HS-27A (cell line): ENCODE measurements at regions not wholly inside any gene's neighbourhood (a gene's known extent, or its start where the extent isn't known, plus 50 kb on each side); places are given as distances from the start of the nearest gene placed in this dataset.
"Not testable (repeated sequence)": the region's sequence is repeated elsewhere in the genome, so short reads cannot be mapped to it uniquely, and the experiment has no call there.

ENCODE experiments used
- DNase-seq: peaks from one replicate; pipeline ENCODE4 v3.0.0-alpha.2; 2012; ENCODE audit warnings: low read depth, missing footprints

DNA sequence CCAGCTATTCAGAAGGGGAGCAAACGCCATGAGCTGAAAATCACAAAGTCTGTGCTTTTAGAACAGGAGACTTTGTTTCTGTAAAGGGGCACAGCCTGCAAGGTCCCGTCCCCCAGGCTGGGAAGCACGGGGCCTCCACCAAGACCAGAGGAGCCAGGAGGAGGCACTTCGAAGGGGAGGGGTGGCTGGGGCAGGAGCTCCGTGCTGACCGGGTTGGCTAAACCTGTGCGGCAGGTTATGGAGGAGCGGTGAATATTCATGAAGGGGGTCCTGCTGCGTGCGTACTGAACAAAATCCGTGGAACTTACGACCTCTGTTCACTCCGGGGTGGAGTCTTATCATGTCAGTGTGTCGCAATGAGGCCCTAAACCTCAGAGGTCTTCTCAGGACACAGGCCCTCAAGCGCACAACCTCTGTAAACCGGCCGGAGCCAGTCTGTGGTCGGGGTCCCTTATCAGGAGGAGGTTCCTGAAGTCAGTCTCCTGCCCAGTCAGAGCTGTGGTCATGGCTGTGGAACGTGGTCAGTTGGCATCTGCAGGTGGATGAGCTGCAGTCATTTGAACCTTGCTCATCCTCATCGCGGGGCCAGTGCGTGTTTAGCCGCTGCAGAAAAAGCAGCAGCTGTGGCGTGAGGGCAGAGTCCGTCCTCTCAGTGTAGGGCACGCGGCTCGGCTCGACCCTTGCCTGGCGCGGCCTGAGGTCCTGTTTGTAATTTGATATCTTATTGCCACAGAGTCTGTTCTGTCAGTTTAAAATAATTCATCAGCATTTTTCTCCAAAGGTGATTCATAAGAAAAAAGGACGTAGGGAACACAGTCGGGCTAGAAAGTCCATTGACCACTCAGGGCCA is 5507.7 kb upstream of the TPTE start:
- DNase-seq = not testable (repeated sequence)

DNA sequence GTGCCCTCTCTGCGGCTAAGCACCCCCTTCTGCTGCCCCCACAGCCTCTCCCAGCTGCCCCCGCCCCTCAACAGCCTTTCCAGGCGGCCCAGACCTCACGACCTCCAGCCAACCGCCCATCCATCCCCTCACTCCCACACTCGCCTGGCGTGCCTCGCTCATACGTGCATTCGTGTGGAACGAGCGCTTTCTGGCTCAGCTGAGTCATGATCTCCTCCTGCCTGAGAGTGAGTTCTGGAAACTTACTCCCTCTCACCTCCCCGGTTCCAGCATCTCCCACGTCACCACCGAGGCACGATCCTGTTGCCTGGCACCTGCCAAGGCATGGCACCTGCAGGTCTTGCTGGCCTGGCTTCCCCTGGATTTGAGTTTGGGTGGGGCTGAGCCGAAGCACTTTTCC is 5506.2 kb upstream of the TPTE start:
- DNase-seq = not testable (repeated sequence)

DNA sequence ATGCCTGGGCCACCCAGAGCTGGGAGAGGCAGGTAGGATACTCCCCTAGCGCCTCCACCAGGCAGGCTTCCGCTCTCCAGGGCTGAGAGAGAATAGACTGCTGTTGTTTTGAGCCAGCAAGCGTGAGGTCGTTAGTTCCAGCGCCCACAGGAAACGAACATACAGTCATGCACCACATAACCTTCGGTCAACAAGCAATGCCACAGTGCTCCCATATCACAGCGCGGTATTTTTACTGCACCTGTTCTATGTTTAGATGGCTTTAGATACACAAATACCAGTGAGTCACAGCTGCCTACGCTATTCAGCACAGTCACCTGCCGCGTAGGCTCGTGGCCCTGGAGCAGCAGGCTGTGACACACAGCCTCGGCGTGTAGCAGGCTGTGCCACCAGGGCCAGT is 5502.3 kb upstream of the TPTE start:
- not testable (repeated sequence) for DNase-seq

DNA sequence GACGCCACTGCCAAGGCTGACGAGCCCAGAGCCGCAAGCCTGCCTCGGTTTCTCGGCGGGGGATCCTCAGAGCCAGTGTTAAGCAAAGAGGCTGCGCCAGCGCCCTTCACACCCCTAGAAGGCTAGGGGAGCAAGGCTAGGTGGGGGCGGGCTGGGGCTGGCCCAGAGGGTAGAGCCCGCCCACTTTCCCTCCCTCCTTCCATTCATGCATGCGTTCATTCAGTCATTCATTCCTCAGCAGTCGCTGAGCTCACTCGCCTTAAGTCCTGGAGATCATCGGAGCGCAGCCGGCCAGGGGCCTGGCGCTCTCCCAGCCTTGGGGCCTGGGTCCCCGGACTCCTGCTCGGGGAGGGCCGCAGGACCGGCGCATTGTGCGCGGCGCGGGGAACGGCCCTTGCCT is 5499.6 kb upstream of the TPTE start:
- not testable (repeated sequence) for DNase-seq

DNA sequence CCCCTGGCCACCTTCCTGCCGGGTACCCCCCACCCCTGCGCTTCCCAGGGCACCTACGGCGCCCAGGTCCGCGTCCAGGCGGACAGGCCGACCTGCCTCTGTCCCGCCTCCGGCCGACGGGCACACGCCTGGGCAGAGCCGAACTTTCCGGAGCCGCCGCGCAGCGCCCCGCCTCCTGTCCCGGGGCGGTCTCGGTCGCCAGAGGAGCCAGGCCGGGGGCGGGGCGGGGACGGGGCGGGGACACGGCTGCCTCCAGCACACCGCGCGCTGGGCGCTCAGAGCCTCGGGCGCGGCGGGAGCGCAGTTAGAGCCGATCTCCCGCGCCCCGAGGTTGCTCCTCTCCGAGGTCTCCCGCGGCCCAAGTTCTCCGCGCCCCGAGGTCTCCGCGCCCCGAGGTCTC is 5499.1 kb upstream of the TPTE start:
- not testable (repeated sequence) for DNase-seq

DNA sequence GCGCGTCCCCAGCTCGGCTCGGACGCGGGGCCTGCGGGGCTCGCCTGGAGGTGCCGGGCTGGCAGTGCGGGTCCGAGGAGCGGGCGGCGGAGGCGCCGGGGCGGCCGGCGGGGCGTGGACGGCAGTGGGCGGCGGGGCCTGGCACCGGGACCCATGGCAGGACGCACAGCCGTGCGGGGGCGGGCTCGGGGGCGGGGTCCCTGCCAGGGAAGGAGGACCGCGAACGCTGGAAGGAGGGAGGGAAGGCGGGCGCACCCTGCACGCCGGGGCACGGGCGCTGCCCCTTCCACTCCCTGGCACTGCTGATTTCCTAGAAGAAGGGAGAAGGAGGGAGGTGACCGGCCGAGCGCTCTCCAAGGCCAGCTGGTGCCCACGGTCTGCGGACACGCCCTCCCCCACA is 5498.6 kb upstream of the TPTE start:
- DNase-seq = not testable (repeated sequence)

DNA sequence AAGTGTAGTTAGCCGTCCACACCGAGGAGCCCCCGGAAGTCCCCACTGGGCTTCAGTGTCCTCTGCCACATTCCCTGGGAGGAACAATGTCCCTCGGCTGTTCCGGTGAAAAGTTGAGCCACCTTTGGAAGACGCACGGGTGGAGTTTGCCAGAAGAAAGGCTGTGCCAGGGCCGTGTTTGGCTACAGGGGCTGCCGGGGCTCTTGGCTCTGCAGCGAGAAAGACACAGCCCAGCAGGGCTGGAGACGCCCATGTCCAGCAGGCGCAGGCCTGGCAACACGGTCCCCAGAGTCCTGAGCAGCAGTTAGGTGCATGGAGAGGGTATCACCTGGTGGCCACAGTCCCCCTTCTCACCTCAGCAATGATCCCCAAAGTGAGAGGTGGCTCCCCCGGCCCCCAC is 5486.2 kb upstream of the TPTE start:
- not testable (repeated sequence) for DNase-seq

DNA sequence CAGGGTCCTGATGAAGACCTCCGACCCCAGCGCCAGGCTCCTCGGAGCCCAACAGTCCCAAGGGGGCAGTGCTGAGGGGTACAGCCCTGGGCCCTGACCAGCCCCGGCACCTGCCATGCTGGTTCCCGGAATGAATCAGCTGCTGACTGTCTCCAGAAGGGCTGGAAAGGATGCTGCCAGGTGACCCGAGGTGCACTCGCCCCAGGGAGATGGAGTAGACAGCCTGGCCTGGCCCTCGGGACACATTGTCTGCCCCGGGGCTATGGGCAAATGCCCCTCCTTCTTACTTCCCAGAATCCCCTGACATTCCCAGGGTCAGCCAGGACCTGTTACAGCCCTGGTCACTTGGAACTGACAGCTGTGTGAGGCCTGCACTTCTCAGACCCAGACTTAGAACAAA is 5485.8 kb upstream of the TPTE start:
- not testable (repeated sequence) for DNase-seq

DNA sequence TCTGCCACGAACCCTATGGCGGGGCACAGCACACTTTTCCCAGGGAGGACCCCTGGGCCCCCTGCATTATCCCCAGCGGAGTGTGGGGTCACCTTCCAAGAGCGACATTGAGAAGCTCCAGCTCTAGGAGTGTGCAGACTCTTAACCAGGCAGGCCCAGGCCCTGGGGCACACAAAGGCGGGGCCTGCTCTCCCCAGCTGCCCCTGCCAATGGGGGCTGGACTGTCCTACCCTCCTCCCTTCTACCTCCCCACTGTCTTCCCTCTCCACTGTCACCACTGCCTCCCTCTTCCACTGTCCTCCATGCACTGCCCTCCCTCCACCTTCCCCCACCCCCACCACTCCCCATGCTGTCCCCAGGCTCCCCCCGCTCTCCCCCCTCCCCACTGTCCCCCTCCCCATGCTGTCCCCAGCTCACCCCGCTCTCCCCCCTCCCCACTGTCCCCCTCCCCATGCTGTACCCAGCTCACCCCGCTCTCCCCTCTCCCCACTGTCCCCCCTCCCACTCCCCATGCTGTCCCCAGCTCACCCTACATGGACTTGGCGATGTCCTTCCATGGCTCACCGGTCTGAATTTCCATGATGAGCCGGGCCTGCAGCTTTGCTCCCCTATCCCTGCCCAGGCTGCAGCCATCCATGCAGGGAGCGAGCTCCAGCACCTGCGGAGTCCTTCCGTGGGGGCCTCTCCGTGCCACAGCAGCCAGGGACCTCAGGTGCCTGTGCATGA is 5483.6 kb upstream of the TPTE start:
- DNase-seq = not testable (repeated sequence)

DNA sequence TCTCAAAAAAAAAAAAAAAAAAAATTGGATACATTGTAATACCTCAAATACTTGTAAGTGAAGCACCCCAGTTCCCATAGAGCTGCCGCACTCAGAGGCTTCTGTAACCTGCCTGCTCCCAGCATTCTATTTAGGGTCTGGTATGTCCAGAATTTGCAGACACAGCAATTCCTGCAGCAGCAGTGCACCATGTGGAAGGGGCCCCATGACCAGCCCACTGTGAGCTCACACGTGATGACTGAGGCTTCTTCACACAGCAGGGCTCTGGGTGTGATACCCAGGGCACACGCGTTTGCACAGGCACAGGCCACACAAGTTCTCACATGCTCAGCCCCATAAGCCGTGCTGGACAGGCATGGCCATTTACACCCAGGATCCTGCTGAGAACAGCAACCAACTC is 5481.5 kb upstream of the TPTE start:
- not testable (repeated sequence) for DNase-seq

DNA sequence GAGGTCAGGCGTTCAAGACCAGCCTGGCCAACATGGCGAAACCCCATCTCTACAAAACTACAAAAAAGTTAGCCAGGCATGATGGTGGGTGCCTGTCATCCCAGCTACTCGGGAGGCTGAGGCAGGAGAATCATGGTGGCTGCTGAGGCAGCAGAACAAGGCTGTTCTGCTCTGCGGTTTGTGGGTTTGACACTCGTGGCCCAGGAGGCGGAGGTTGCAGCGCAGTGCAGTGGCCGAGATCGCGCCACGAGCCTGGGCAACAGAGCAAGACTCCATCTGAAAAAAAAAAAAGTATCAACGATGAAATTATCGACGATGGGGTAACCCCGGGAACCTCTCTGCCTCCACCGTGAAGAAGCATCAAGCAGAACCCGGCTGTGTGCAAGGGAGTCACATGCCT is 5478.8 kb upstream of the TPTE start:
- not testable (repeated sequence) for DNase-seq

DNA sequence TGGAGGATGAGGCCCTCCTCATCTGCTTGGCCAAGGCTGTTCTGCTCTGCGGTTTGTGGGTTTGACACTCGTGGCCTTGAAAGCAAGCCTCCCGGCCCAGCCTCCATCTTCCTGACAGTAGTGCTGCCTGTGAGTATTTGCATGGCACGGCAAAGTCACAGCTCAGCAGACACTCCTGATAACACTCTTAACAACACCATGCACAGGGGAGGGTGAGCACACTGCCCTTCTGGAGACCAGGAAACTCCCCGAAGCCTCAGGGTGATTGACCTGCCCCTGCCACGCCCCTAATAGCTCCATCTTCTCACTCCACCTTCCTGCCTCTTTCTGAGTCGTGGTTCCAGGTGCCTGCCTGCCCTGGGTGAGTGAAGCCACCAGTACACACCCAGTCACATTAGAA is 5476.6 kb upstream of the TPTE start:
- DNase-seq = not testable (repeated sequence)

DNA sequence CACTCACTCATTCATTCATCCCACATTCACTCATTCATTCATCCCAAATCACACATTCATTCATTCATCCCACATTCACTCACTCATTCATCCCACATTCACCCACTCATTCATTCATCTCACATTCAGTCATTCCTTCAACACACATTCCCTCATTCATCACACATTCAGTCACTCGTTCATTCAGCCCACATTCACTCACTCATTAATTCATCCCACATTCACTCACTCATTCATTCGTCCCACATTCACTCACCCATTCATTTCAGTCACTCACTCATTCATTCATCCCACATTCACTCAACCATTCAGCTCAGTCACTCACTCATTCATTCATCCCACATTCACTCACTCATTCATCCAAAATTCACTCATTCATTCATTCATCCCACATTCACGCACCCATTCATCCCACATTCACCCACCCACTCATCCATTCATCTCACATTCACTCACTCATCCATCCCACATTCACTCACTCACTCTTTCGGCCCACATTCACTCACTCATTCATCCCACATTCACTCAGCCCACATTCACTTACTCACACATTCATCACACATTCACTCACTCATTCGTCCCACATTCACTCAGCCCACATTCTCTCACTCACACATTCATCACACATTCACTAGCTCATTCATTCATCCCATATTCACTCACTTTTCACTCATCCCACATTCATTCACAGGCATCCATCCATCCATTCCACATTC is 5469.9 kb upstream of the TPTE start:
- DNase-seq = not testable (repeated sequence)

DNA sequence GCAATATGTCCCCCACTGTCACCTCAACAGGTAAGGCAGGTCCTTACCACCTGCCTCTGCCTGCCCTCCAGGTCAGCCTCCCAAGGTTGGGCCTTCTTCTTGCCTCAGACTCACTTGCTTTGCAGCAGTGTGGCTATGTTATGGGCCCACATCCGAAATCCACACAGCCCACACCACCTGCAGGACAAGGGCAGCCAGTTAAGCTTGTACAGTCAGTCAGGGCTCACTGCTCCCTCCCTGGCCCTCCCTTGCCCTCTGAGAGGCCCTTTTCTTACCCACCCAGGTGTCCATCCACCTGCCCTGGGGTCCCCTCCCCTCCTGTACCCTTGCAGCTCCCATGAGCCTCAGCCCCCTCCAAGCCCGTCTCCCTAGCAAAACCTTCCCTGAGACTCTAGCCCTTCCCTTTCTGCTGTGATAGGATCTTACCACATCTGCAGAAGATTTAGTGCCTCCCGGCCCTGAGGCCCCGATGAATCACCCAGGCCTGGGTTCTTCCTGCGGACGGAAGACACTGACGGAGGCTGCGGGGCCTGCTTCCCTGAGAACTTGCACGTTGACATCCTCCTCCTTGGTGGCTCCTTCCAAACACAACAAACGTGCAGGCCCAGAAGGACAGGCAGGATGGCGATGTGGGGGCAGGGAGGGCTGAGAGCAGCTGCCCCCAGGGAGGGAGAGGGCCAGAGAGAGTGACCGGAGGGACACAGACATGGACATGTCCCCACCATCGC is 5466.2 kb upstream of the TPTE start:
- DNase-seq = not testable (repeated sequence)

DNA sequence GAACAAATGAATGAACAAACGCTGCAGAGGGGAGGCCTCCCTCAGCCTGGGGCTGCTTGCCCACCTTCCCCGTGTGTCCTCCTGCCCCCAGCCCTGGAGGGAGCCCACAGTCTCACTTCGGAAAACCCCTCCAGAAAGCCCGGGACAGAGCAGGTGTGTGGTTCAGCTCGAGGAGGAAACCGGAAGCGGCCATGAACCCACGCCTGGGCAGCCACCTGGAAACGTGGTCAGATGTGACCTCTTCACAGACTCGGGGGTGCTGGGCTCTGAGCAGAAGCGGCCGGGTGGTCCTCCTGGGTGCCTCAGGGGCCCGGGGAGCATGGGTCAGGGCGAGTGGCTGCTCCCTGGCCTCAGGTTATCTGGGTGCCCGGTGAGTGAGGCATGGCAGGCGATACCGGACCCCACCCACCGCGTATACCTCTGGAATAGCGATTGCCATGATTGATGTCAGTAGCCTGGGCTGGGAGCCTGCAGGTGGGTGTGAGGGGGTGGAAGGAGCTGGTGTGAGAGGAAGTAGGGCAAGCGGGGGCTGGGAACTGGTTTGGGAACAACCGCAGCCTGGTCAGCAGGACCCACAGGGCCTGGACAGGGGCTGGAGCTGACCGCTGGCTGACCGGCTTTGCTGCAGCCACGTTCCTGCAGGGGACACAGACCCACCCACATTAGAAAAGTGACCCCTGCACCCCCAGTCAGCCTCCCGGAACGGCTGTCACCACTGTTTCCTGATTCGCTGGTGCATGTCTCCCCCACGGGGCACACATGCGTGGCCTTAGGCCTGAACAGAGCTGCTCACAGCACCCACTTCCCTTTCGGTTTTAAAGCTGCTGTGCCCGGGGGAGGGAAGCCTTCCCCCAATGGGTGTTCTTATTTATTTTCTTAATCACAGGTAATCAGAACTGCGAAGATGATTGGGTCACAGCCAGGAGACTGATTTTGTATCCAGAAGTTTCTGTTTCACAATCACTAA is 5465.1 kb upstream of the TPTE start:
- not testable (repeated sequence) for DNase-seq

DNA sequence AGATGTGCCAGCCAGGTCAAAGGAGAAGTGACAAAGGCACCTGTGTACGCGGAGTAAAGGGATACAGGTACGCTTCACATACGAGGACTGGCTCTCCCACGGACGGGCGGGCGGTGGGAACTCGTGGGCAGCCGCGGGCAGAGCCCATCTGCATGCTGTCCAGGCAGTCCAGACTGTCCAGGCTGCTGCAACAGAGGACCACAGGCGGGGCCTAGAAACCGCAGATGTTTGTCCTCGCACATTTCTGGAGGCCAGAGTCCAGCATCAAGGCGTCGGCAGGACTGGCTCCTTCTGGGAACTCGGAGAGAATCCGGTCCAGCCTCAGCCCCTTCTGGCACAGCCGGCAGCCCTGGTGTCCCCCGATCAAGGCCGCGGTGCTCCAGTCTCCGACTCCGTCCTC is 5464.3 kb upstream of the TPTE start:
- not testable (repeated sequence) for DNase-seq

DNA sequence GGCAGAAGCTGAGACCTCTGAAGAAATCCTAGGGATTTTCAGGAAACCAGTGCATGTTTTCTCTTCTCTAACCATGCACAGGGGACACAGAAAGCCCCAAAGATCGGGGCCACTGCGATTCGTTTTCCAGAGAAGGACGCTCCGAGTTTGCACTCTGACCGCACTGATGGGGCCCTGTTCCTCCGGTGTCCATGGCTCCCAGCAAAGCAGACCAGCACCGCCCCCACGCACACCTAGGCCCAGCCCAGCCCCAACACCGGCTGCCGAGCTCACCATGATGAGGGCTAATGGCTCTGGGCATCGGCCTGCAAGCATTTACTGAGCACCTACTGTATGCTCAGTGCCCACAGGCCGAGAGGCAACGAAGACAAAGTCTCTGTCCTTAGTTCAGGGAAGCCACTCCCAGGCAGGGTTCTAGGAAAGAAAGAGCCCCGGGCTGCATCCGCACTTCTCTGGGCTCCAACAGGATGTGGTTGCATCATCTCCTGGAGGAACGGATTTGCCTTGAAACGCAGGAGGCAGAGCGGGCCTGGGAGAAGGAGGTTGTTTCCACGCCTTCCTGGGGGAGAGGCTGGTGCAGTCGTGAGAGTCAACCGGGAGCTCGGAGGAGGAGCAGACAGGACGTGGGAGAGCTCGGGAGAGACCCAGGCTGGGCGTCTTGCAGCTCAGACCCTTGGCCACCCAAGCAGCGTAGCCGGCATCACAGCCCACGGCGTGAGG is 5460.9 kb upstream of the TPTE start:
- not testable (repeated sequence) for DNase-seq

DNA sequence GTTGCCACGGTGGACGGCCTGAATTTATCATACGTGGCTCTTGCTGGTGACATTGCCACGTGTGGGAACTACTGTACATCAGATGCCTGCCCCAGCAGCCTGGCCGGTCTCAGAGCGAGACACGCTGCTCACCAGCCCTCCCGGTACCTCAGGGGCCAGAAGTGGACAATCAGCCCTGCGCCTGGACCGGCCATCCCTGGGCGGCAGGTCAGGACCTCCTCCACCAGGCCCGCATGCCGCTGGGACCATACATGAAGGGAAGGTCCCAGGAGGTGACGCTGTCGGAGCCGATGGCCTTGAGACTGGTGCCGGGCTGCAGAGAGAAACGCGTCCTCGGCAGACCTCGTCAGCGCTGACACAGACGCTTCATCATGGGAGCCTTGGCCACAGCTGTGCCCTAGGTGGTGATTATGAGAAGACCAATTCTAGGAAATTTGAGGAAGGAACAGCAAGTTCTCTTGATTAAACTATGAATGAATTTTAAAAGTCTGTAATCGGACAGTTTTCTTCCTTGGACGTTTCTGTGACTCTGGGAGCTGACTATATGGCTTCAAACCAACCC is 5456.7 kb upstream of the TPTE start:
- DNase-seq = not testable (repeated sequence)
